ENCODE measurements at regions not wholly inside any gene's neighbourhood (a gene's known extent, or its start where the extent isn't known, plus 50 kb on each side); places are given as distances from the start of the nearest gene placed in this dataset.

GRCh38 chr14:38490273-38490672, 234.4 kb upstream of the CLEC14A start:
- no peak overlapping the region for H2BK20ac ChIP-seq (ENCODE audit: low read length)
- H3K9me3 ChIP-seq (ENCODE audit: insufficient read depth in 2 of 2, low read depth in 1 of 2, low read length in 1 of 2) = no peaks in the 10 kb centered on the region
- H4K91ac ChIP-seq (replicated peaks; ENCODE audit: insufficient read length, low read length) = no peak overlapping the region
- no peak overlapping the region for H3K4ac ChIP-seq (replicated peaks; ENCODE audit: insufficient read length, low read depth, low read length)
- H3K27me3 ChIP-seq (replicated peaks in 1 of 4; ENCODE audit: control insufficient read depth in 3 of 4, extremely low read depth in 1 of 4, insufficient read depth in 3 of 4, low read length in 3 of 4) = no peaks in the 10 kb centered on the region
- H3K4me3 ChIP-seq (ENCODE audit: extremely low read depth in 1 of 4, insufficient read depth in 2 of 4, low read depth in 3 of 4, low read length in 4 of 4) = no peak overlapping the region
- no peak overlapping the region for H4K8ac ChIP-seq (ENCODE audit: extremely low read depth, insufficient read depth, low read length)
- H3K27ac ChIP-seq (ENCODE audit: low read depth, low read length) = no peak overlapping the region
- H2BK12ac ChIP-seq (ENCODE audit: low read depth, low read length) = no peak overlapping the region
- POLR2A ChIA-PET (ENCODE audit: partially characterized antibody) = no interaction called here
- no peak for DNase-seq (ENCODE audit: low read depth in 1 of 2, low spot score in 2 of 2)
- H3K23ac ChIP-seq (ENCODE audit: insufficient read length) = no peak overlapping the region
- no peak overlapping the region for H3K9ac ChIP-seq (replicated peaks in 1 of 4; ENCODE audit: extremely low read depth in 1 of 4, low read depth in 3 of 4, low read length in 3 of 4)
- no peaks in the 10 kb centered on the region for H4K20me1 ChIP-seq (replicated peaks in 1 of 2; ENCODE audit: control insufficient read depth in 1 of 2, insufficient read depth in 2 of 2, low read length in 2 of 2)
- no peaks in the 10 kb centered on the region for H3K23me2 ChIP-seq (ENCODE audit: low read depth, low read length)
- H3K36me3 ChIP-seq (ENCODE audit: control insufficient read depth in 2 of 4, insufficient read depth in 4 of 4, low read length in 3 of 4) = no peaks in the 10 kb centered on the region
- H3K4me2 ChIP-seq (ENCODE audit: insufficient read depth in 1 of 2, low read depth in 2 of 2, low read length in 2 of 2) = no peak overlapping the region
- no peak overlapping the region for H2BK5ac ChIP-seq (ENCODE audit: low read depth, low read length)
- H2BK15ac ChIP-seq (ENCODE audit: low read length) = no peak overlapping the region
- no peak for FAIRE-seq
- CTCF ChIA-PET (ENCODE audit: partially characterized antibody) = no interaction called here
- no peak overlapping the region for H2AFZ ChIP-seq (ENCODE audit: low read length)
- no peak overlapping the region for H4K5ac ChIP-seq (ENCODE audit: insufficient read length, low read depth, low read length)
- no peak overlapping the region for H3K18ac ChIP-seq (ENCODE audit: extremely low read depth, low read length)
- H2BK120ac ChIP-seq (replicated peaks; ENCODE audit: low read depth, low read length) = no peak overlapping the region
- H3K4me1 ChIP-seq (replicated peaks in 1 of 4; ENCODE audit: control insufficient read depth in 3 of 4, insufficient read depth in 4 of 4, low read length in 3 of 4) = no peaks in the 10 kb centered on the region
- H3K79me1 ChIP-seq (ENCODE audit: low read depth, low read length) = no peaks in the 10 kb centered on the region
- no peak overlapping the region for H2AK5ac ChIP-seq (ENCODE audit: low read depth, low read length)
- H3K56ac ChIP-seq (replicated peaks; ENCODE audit: insufficient read length, low read depth, low read length) = no peak overlapping the region
- H3K79me2 ChIP-seq (ENCODE audit: control insufficient read depth in 1 of 2, insufficient read depth in 2 of 2, low read length in 2 of 2) = no peaks in the 10 kb centered on the region
- H3K14ac ChIP-seq (ENCODE audit: insufficient read length) = no peak overlapping the region
- TF ChIP-seq CTBP2 (IDR thresholded peaks at IDR 0.05; ENCODE audit: borderline replicate concordance, insufficient read depth, insufficient read length, low read length) (no peak), TBP (IDR thresholded peaks at IDR 0.05; ENCODE audit: low read depth, low read length) (no peak), SIX5 (IDR thresholded peaks at IDR 0.05; ENCODE audit: low read depth, low read length) (no peak), SIRT6 (IDR thresholded peaks at IDR 0.05; ENCODE audit: low read length) (no peak), TAF7 (optimal IDR thresholded peaks at IDR 0.05; ENCODE audit: borderline replicate concordance, low read depth, low read length) (no peak), RBBP5 (IDR thresholded peaks at IDR 0.05; ENCODE audit: borderline replicate concordance, low read depth, low read length) (no peak), GABPA (IDR thresholded peaks at IDR 0.05; ENCODE audit: borderline replicate concordance, insufficient read depth, low read length) (no peak)

Data from H1 (cell line).